GM12875 (cell line): ENCODE measurements at regions not wholly inside any gene's neighbourhood (a gene's known extent, or its start where the extent isn't known, plus 50 kb on each side); places are given as distances from the start of the nearest gene placed in this dataset.
"Not testable (repeated sequence)": the region's sequence is repeated elsewhere in the genome, so short reads cannot be mapped to it uniquely, and the experiment has no call there.

Source experiments
- H3K4me3 ChIP-seq: one replicate; pipeline ENCODE4 v1.5.1; 2011; ENCODE audit warnings: low read depth, low read length, control low read depth
- CTCF ChIP-seq: IDR thresholded peaks from 2 replicates; pipeline ENCODE4 v1.5.1; 2011; ENCODE audit warnings: low read depth, mild to moderate bottlenecking, control low read depth, inconsistent platforms, low read length, moderate library complexity, borderline replicate concordance; ENCODE audit not compliant: insufficient read depth

- TF ChIP-seq CTCF, result no peak
Measured at GRCh38 chr6:21870076-21870730, 276.7 kb downstream of the SOX4 start.

DNA sequence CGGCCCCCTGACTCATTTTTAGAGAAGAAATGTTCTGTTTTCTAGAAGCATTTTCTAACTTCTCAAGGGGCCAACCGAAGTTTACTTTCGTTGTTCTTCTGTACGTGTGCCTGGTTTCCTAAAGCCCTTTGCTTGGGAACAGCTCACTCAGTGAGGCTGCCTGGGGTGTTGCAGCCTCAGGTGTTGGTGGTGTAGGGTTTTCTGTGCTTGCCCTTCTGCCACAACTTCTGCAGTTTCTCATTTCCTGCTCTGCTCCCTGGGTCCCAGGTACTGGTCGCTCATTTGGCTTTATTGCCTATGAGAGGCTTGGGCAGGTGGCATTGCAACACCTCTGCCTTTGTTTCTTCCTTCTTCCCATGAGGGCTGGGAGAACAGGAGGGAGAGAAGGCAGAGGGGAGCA lies 278.3 kb downstream of the SOX4 start:
- H3K4me3 ChIP-seq, result no peak overlapping the region
- TF ChIP-seq CTCF, result no peak

More at GRCh38 chr6:21870076-21870730, 276.7 kb downstream of the SOX4 start:
- no peak overlapping the region for H3K4me3 ChIP-seq

DNA sequence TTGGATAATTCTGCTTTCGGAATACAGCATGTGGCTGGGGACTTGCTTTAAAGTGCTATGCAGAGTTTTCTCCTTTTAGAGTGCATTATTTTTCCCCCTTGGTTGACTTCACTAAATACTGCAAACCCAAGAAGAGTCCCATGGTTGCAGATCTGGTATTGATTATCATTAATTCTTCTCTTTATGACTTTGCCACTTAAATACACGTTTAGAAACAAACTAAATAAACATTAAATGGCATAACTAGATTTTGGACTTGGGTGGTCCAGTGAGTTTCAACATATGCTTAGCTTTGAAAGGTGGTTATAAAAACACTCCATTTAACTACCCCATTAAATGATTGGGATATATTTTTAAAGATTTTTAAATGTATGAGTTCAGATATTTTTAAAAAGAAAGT lies 279.2 kb downstream of the SOX4 start:
- TF ChIP-seq CTCF, result no peak
- H3K4me3 ChIP-seq, result no peak overlapping the region

GRCh38 chr6:21873562-21873961 lies 280.0 kb downstream of the SOX4 start:
- TF ChIP-seq CTCF, result no peak
- H3K4me3 ChIP-seq, result no peak overlapping the region

DNA sequence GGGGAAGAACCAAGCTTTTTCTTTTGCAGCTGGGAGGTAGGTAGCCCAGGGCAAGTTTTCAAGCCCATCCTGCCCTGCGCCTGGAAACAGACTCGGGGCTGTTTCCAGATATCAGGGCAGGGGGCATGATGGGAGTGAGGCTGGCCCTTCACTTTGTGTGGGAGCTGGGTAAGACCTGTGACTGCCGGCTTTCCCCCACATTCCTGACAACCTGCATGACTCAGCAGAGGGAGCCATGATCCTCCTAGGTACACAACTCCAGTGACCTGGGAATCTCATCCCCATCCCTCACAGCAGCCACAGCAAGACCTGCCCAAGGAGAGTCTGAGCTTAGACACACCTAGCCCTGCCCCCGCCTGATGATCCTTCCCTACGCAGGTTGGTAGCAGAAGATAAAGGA lies 280.8 kb downstream of the SOX4 start:
- no peak for TF ChIP-seq CTCF
- H3K4me3 ChIP-seq, result no peak overlapping the region

GRCh38 chr6:21877037-21877436 lies 283.5 kb downstream of the SOX4 start:
- H3K4me3 ChIP-seq, result not testable (repeated sequence)

- not testable (repeated sequence) for H3K4me3 ChIP-seq
Measured at GRCh38 chr6:21880249-21880648, 286.7 kb downstream of the SOX4 start.

GRCh38 chr6:21881969-21882465 lies 288.5 kb downstream of the SOX4 start:
- no peak overlapping the region for H3K4me3 ChIP-seq
- no peak for TF ChIP-seq CTCF
